GM10248 (cell line): ENCODE measurements at regions not wholly inside any gene's neighbourhood (a gene's known extent, or its start where the extent isn't known, plus 50 kb on each side); places are given as distances from the start of the nearest gene placed in this dataset.
"Not testable (repeated sequence)": the region's sequence is repeated elsewhere in the genome, so short reads cannot be mapped to it uniquely, and the experiment has no call there.

ENCODE experiments used
- CTCF ChIA-PET: fragments of 300-600 bp; sonication (Branson Sonifier 250); formaldehyde crosslinking; extraction: SDS; loops from one replicate; lab custom pipeline; 2021; ENCODE audit warnings: antibody characterized with exemption; lab: Yijun Ruan, JAX
- POLR2A ChIA-PET: fragments of 350-650 bp; sonication (Branson Sonifier 250); formaldehyde crosslinking; extraction: SDS; loops from one replicate; lab custom pipeline; 2020; ENCODE audit warnings: antibody characterized with exemption; lab: Yijun Ruan, JAX
- DNase-seq: peaks from one replicate; pipeline ENCODE4 v3.0.0; 2012; ENCODE audit errors: extremely low spot score
- CTCF ChIP-seq: IDR thresholded peaks from 2 replicates; pipeline ENCODE4 v1.5.1; 2012; ENCODE audit warnings: mild to moderate bottlenecking, low read depth; ENCODE audit errors: extremely low read depth, missing control alignments, control extremely low read depth

DNA sequence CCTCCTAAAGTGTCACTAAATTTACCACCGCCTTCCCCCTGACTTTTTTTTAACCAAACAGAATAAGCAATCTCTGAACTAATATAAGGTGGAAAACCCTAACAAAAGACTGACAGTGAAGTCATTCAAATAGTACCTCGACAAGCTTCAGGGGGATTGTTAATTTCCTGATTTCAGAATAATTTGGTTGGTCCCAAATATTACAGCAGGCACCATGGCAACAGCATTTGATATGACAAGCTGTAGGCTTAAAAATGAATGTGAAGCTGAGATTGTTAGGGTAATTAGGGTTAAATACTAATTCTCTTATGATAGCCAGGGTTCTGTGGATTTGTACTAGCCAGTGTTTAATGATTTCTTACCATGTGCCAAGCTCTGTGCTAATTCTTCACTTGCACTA lies 63.5 kb upstream of the GOLGA8B start:
- no peak for DNase-seq
- TF ChIP-seq CTCF, result no peak
- CTCF ChIA-PET, result no interaction called here
- POLR2A ChIA-PET, result no interaction called here

GRCh38 chr15:34644851-34645250 lies 61.4 kb upstream of the GOLGA8B start:
- no peak for TF ChIP-seq CTCF
- DNase-seq, result no peak
- ChIA-PET POLR2A (no interaction called here), CTCF (interaction anchor here (1.0 kb wide), 1 partner anchor 8 kb away, joined by 4 read pairs; no protein-coding TSS in a partner anchor)

DNA sequence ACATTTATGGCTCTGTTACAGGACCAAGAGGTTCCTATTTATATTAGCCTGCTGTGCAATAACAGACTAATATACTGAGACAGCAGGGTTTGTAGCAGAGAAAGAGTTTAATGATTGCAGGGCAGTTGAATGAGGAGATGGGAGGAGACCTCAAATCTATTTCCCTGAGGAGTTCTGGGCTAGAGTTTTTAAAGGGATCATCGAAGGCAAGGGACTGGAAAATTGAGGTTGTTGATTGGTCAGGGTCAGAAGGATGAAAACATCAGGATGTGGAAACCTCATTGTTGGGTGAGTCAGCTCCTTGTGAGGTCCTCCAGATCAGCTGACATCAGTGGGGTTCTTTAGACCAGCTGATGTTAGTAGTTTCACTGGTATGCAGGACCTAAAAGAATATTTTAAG lies 60.6 kb upstream of the GOLGA8B start:
- no peak for DNase-seq
- TF ChIP-seq CTCF, result no peak
- POLR2A ChIA-PET, result no interaction called here
- CTCF ChIA-PET, result no interaction called here

- DNase-seq, result no peak
- CTCF ChIA-PET, result no interaction called here
These were observed 58.8 kb upstream of the GOLGA8B start for GRCh38 chr15:34642247-34642646.

GRCh38 chr15:34640661-34641060 lies 57.2 kb upstream of the GOLGA8B start:
- CTCF ChIA-PET, result interaction anchor here (1.1 to 2.2 kb wide), 2 partner anchors 11 to 30 kb away, joined by 4 to 5 read pairs; no protein-coding TSS in a partner anchor
- no peak for DNase-seq
- no peak for TF ChIP-seq CTCF
- POLR2A ChIA-PET, result no interaction called here

More at GRCh38 chr15:34642247-34642646, 58.8 kb upstream of the GOLGA8B start:
- POLR2A ChIA-PET, result no interaction called here
- no peak for TF ChIP-seq CTCF

- no peak for DNase-seq
- TF ChIP-seq CTCF, result no peak
- POLR2A ChIA-PET, result no interaction called here
- CTCF ChIA-PET, result interaction anchor here (0.8 to 1.0 kb wide), 3 partner anchors 8 to 281 kb away, joined by 3 to 4 read pairs (median 3); no protein-coding TSS in a partner anchor
These were observed 53.9 kb upstream of the GOLGA8B start for GRCh38 chr15:34637305-34637704.

GRCh38 chr15:34633602-34634001 lies 50.2 kb upstream of the GOLGA8B start:
- DNase-seq, POLR2A ChIA-PET, CTCF ChIA-PET: not testable (repeated sequence)
